HG03571 (cell line): ENCODE measurements at regions not wholly inside any gene's neighbourhood (a gene's known extent, or its start where the extent isn't known, plus 50 kb on each side); places are given as distances from the start of the nearest gene placed in this dataset.

Source experiments
- ATAC-seq: cut with Tn5 transposase; IDR thresholded peaks from one replicate; pipeline ENCODE4 v1.9.1; 2021; ENCODE audit not compliant: unreplicated experiment

DNA sequence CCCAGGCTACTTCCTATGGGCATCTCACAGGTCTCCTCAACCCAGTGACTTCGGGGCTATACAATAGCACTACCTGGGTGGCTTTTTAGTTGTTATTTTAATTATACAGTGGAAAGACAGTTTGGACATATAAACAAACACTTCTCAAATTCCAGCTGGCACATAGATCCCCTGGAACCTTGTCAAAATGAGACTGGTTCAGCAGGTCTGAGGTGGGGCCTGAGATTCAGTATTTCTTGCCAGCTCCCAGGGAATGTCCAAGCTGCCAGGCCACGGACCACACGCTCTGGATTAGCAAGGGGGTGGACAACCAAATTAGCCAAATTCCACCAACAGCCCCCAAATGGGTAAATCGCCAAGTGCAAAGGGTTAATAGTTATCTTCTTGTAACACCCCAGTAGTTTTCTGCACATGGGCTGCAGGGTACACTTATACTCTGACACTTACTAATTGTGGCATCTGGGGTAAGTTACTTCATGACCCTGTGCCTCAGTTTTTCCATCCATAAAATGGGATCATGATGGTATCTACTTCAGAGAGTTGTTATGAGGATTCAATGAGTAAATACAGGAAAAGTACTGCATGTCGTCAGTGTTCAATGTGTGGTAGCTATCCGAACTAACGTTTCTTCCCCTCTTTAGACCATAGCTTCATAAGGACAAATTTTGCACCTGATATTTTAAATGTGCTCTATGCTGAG is 789.4 kb upstream of the TBX3 start:
- no peak for ATAC-seq

DNA sequence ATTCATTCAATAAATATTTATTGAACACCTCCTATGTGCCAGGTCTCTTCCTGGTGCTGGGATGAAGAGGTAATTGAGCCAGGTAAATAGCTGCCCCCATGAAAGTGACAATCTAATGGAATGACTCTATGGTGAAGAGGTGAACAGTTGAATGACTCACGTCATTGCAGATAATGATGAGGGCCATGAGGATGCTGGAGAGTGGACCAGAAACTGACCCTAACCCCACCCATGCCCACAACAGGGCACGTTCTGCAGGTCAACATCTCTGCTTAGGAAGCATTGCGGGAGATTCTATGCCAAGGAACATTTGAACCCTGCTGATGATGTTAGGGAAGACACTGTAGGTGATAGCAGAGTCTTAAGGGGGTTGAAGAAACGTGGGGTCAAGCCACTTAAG is 788.9 kb upstream of the TBX3 start:
- no peak for ATAC-seq

DNA sequence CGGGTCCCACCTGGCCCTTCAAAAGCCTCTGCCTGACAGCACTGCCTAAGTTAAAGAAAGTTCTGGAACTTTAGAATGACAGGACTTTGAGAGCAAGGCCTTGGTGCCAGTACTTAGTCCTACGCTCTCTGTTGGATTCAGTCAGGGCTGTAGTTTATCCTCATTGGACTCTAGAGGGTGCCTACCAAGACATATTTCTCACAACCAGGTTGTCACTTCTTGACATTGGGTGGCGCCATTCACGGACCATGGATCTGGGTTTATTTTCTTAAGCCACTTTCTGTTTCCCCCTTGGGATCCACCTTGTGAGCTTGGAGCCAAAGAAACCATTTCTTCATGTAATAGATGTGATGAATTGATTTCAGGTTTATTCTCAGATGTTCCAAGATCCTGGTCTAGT is 787.0 kb upstream of the TBX3 start:
- no peak for ATAC-seq

GRCh38 chr12:115470526-115470925 is 786.6 kb upstream of the TBX3 start:
- no peak for ATAC-seq

DNA sequence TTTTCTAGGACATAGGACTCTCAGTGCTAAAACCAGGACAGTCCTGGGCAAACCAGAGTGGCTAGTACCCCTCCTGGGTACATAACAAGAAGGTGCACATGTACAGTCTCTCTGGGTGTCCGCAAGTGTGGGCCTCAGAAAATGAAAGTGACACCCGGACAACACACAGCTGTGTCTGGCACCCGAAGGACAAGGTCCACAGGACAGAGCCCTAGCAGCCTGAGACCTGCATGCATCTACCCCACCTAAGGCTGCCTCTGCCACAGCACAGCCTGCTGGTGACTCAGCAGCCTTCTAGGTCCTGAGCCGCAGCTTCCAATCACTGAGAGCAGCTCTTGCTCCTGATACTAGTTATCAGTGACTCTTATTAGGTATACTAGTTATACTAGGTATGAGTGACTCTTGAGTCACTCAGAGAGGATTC is 784.1 kb upstream of the TBX3 start:
- no peak for ATAC-seq

DNA sequence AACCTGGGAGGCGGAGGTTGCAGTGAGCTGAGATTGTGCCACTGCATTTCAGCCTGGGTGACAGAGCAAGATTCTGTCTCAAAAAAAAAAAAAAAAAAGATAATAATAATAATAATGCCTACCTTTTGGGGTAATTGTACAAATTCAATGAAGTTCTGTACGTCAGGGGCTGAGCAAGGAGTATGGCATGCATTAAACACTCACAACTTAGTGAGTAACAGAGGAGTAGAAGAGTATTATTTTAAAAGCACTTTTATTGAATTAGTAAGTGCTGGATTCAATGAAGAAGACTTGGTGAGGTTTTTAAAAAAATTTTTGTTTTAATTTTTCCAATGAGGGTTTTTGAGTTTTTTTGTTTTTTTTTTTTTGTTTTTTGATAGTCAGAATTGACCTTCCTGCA is 783.6 kb upstream of the TBX3 start:
- no peak for ATAC-seq

GRCh38 chr12:115466076-115466475 is 782.1 kb upstream of the TBX3 start:
- ATAC-seq: no peak

DNA sequence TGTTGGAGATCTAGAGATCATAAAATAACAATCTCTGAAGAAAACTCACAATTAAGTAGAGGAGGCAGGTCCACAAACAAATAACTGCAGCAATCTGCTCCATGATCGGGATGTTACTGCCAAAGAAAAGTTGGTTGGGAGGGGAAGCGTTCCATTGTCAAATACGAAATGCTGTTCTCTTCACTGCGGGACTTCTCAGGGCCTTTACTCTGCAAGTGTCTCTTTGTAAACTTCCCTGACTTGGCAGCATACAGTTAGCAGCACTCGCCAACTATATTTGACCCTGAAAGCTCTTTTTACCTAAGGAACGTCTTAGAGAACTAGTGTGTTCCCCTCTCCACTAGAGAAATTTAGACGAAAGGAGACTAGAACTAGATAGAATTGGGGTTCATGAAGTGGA is 780.7 kb upstream of the TBX3 start:
- no peak for ATAC-seq

DNA sequence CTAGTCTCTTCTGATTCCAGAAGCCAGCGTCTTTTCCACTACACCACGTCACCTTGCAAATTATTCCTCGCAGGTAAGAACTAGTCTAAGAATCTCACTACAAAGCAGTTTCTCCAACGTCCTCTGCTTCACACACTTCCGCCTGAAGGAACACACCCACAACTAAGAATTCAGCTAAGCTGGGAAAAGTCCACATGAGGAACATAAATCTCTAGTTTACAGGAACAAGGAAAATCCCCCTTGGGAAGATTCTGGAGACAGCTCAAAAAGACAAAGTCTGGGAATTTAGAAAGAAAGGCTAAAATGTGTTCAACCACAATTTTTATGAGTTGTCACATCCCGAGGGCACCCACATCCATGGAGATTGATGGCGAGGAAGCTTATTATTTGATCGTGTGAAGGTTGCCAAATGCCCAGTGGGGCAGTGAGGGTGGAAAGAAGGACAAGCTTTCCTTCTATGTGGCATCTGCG is 780.2 kb upstream of the TBX3 start:
- ATAC-seq: no peak

DNA sequence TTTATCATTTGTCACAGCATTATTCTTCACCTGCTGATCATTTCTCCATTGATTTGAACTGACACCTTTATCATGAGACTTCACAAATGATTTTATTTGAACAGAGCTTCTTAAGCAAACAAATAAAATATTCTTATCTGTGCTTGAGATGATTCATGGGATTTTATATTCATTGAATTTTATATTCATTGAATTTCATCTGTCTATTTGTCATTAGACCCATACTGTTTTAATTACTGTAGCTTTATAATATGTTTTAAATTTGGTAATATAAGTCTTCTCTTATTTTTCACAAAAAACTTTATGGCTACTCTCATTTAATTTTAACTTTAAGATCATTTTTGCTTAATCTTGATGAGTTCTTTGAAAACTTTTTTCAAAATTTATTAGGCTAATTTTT is 777.4 kb upstream of the TBX3 start:
- no peak for ATAC-seq

DNA sequence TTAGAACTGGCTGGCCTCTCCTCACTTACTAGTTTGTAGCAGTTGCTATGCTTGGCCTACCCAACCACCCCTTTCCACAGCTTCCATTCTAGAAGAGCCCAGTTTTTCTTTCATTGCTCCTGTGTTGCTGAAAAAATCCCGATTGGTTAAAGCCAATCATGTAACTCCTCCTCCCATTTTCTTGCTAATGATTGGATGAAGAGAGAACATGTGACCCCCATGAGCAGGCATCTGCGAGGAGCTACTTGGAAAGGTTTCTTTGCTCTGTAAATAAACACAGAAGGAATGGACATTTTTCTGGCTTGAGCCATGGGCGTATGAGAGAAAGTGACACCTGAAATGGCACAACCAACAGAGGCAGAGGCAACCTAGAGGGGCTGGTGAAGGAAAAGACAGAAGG is 773.8 kb upstream of the TBX3 start:
- ATAC-seq: no peak

GRCh38 chr12:115456946-115457689 is 773.1 kb upstream of the TBX3 start:
- ATAC-seq: no peak

GRCh38 chr12:115455268-115455681 is 771.3 kb upstream of the TBX3 start:
- no peak for ATAC-seq

DNA sequence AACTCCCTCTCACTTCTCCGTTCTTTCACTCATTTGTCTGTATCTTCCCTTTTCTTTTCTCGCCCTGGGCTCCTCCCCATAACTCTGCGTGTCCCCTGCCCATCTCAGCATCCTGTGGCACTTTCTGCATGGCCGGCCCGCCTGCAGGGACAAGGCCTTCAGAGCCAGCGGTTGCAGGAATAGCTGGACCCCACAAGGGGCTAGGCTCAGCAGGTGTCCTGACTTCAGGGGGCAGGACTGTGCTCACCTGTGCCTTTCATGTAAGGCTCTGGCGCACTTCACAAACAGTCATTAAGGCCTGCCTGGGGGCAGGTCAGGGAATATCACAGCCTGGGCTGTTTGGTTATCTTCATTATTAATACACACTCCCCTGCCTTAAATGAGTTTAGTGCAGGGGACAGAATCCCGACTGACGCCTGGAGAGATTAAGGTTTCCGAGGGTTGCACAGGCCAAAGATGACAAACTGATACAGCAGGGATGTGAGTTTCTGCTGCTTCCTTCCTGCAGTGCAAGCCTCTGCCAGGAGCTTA is 768.8 kb upstream of the TBX3 start:
- no peak for ATAC-seq

DNA sequence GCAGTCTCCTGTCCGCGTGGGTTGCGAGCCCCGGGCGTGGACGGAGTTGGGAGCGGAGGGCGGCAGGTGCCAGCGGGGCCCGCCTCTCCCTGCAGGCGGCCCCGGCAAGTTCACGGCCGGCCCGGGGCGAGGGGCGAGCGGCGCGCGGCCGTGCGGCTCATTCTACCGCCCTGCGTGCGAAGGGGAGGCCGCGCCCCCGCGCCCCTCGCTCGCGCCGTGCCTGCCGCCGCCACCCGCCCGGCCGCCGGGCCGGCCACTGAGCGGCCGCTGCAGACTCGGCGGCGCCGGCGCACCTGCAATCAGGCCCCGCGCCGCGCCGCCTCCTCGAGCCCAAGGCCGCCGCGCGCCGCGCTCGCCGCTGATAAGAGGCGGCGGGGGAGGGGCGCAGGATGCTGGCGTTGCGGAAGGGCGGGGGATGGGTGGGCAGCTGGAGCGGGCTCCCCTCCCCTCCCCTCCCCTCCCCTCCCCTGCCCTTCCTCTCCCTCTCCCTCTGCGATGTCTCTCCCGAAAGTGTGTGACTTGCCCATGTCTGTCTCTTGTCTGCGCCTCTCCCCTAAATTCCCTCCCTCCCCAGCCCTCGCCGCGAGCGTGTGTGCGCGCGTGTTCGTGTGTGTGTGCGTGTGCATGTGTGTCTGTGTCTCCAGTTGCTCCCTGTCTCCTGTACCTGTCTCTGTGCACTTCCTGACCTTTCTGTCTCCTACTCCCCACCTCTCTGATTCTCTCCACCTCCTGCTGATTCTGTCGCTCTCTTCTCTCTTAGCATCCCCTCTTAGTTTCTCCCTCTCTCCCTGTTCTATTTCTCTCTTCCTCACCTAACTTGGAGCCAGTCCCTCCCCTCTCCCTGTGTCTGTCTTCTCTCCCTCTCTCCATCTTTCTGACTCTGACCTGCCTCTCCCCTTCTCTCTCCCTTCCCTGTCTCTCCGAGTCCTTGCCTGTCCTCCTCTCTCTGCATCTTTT is 768.1 kb upstream of the TBX3 start:
- no peak for ATAC-seq

DNA sequence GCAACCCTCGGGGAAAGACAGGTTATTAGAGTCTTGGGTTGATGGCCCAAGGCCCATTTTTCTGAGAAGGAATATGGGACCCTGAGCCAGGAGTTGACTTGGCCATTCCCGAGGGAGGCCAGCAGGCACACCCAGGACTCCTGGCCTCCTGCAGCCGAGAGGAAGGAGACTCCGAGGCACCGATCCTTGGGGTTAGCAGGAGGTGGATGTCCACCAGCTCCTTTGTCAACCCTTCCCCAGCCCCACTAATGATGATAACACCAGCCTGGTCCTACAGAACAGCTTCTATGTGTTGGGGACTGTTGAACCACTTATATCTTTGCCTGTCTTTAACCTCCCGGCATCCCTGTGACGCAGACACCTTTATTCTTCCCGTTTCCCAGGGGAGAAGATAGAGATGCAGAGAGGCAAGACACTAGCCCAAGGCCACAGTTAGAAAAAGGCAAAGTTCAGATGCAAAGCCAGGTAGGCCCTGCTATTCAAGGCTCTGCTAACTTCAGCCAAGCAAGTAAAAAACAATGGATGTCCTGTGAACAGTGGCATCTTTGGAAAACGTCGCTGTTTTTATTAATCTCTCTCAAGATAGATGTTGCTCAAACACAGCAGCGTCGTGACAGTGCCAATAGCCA is 767.3 kb upstream of the TBX3 start:
- ATAC-seq: no peak

- no peak for ATAC-seq
Observed at GRCh38 chr12:115450710-115451109, 766.7 kb upstream of the TBX3 start.

- ATAC-seq: no peak
Observed at GRCh38 chr12:115450017-115450416, 766.0 kb upstream of the TBX3 start.

GRCh38 chr12:115449526-115449925 is 765.6 kb upstream of the TBX3 start:
- ATAC-seq: no peak

GRCh38 chr12:115444346-115444745 is 760.4 kb upstream of the TBX3 start:
- no peak for ATAC-seq
